ENCODE measurements at regions not wholly inside any gene's neighbourhood (a gene's known extent, or its start where the extent isn't known, plus 50 kb on each side); places are given as distances from the start of the nearest gene placed in this dataset.

DNA sequence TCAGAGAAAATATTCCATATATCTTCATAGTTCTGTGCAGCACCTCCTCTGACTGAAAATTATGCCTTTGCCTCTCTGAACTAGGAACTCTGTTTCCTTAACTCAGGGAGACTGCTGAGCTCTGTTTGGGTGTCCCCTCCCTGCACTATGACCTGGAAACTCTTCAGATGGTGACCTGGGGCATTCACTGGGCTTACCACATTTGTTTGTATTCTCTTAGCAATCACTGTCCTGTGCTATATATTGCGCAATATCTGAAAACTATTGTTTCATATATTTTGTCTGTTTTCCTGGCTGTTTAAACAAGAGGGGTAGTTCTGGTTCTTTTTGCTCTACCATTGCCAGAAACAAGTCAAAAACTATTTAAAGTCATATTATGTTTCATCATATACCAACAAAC lies 181.8 kb upstream of the KIAA1217 start:
- no peaks in the 10 kb centered on the region for H3K9me3 Mint-ChIP-seq
- no peaks in the 10 kb centered on the region for H3K4me1 Mint-ChIP-seq
- no peaks in the 10 kb centered on the region for H3K36me3 Mint-ChIP-seq (ENCODE audit: low read depth)
- no peaks in the 10 kb centered on the region for H3K27me3 Mint-ChIP-seq
- no peak overlapping the region for H3K4me3 Mint-ChIP-seq
- no peak overlapping the region for H3K27ac Mint-ChIP-seq
- DNase-seq (no peak), ATAC-seq (no peak)

DNA sequence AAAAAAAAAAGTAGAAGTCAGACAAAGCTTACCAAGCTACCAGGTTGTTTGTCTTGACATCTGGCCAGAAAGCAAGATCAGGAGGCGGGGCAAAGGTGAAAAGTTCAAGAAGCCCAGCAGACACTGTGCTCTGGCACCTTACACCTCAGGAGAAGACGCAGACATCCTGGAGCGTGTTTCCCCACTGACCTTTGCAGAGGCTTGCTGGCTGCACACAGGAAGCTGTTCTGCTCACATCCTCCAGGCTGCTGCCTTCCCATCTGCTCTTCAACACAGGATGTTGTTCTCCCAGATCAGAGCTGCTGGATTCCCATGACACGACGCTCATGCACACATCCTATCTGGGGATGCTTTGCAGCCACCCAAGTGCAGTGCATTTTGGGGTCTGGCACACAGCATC lies 174.4 kb upstream of the KIAA1217 start:
- Mint-ChIP-seq H3K27ac (no peak overlapping the region), H3K27me3 (no peaks in the 10 kb centered on the region), H3K4me1 (no peaks in the 10 kb centered on the region), H3K4me3 (no peak overlapping the region), H3K36me3 (ENCODE audit: low read depth) (no peaks in the 10 kb centered on the region), H3K9me3 (peaks cover 4% of the 10 kb centered on the region)
- DNase-seq (no peak), ATAC-seq (no peak)

DNA sequence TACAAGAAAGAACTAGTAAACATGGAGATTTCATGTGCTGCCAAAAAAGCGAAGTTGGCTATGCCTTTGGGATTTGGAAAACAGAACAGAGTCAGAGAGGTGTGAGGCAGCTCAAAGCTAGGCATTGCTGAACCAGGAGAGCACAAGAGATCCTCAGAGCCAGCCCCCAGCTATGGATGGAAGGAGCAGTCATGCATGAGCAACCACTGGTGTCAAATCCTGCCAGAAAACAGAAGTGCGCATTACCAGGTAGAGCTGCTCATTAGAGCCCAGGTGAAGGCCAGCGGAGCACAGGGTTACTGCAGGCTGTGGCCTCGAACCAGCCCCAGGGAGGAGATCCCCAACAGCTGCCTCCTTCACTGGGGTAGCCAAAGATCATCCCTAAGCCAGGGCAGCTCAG lies 173.2 kb upstream of the KIAA1217 start:
- H3K36me3 Mint-ChIP-seq (ENCODE audit: low read depth): no peaks in the 10 kb centered on the region
- ATAC-seq (no peak), DNase-seq (no peak)
- H3K27ac Mint-ChIP-seq: no peak overlapping the region
- H3K27me3 Mint-ChIP-seq: no peaks in the 10 kb centered on the region
- no peaks in the 10 kb centered on the region for H3K4me1 Mint-ChIP-seq
- peaks cover 4% of the 10 kb centered on the region for H3K9me3 Mint-ChIP-seq
- H3K4me3 Mint-ChIP-seq: no peak overlapping the region

DNA sequence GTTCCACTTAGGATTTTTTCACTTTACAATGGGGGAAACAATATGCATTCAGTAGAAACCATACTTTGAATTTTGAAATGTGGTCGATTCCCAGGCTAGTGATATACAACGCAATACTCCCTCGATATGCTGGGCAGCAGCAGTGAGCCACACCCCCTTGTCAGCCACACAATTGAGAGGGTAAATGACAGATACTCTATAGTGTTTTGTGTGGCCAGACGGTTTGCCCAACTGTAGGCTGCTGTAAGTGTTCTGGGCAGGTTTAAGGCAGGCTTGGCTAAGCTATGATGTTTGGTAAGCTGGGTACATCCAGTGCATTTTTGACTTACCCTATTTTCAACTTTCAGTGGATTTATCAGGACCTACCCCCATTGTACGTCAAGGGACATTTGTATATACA lies 169.6 kb upstream of the KIAA1217 start:
- Mint-ChIP-seq H3K27ac (no peak overlapping the region), H3K36me3 (ENCODE audit: low read depth) (no peaks in the 10 kb centered on the region), H3K4me3 (no peak overlapping the region), H3K4me1 (no peaks in the 10 kb centered on the region), H3K27me3 (no peaks in the 10 kb centered on the region), H3K9me3 (peaks cover 4% of the 10 kb centered on the region)
- DNase-seq (no peak), ATAC-seq (no peak)

DNA sequence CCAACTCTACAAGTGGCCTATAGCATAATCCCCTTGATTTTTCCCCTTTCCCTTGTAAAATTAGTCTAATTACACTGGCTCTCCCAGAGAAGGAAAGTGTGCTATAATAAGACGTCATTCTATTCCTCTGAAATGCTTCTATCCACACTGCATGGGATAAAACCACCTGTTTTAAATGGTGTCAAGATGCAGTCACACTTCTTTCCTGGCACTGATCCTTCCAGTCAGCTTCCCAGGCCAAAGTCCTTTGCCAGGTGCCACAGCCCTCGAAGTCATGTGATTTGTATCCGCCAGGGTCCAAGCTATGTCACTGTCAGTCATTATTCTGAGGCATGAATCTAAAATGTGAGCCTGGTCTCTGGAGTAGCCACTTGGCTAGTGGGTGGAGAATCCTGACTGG lies 169.0 kb upstream of the KIAA1217 start:
- ATAC-seq: no peak
- no peak overlapping the region for H3K27ac Mint-ChIP-seq
- no peaks in the 10 kb centered on the region for H3K36me3 Mint-ChIP-seq (ENCODE audit: low read depth)
- no peak overlapping the region for H3K4me3 Mint-ChIP-seq
- H3K27me3 Mint-ChIP-seq: no peaks in the 10 kb centered on the region
- H3K4me1 Mint-ChIP-seq: no peaks in the 10 kb centered on the region
- peaks cover 2% of the 10 kb centered on the region for H3K9me3 Mint-ChIP-seq
- DNase-seq: no peak

DNA sequence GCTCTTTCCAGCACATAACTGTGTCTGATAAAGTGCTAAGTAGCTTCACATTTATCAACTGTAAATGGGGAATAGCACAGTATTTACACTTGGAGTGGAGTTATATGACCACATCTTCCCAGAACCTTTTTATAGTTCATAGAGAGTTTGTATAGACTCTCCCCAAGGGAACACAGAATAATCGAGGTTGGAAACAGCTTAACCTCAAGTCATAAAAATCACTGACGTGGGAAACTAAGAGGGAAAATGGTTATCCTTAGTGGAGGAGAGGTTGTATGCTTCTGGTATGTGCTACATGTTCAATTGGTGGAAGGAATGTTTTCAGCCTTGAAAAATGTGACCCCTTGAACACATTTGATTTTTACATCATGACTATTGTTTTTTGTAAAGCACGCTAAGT lies 167.9 kb upstream of the KIAA1217 start:
- H3K27me3 Mint-ChIP-seq: no peaks in the 10 kb centered on the region

DNA sequence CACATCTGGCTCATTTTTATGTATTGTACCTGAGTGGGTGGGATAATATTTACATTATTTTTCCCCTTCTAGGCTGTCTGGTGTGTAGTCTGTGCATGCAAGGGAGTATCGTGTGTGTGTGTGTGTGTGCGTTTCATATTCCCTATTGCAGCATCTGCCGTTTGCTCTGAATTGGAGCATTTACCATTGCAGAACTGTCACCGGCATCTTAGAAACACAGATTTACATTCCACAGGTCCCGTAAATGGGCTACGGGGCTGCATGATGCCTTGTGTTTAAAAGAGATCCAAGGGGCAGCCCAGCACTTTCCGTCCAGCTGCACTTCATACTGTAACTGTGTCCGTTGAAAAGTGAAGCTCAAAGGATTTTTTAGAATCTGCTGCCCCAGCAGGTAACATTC lies 167.1 kb upstream of the KIAA1217 start:
- Mint-ChIP-seq H3K4me1 (no peaks in the 10 kb centered on the region), H3K9me3 (no peaks in the 10 kb centered on the region), H3K36me3 (ENCODE audit: low read depth) (no peaks in the 10 kb centered on the region), H3K27ac (no peak overlapping the region), H3K4me3 (no peak overlapping the region), H3K27me3 (no peaks in the 10 kb centered on the region)
- DNase-seq: no peak
- no peak for ATAC-seq

More for the DNA sequence above, 167.9 kb upstream of the KIAA1217 start:
- Mint-ChIP-seq H3K27ac (no peak overlapping the region), H3K4me1 (no peaks in the 10 kb centered on the region), H3K9me3 (no peaks in the 10 kb centered on the region), H3K36me3 (ENCODE audit: low read depth) (no peaks in the 10 kb centered on the region), H3K4me3 (no peak overlapping the region)
- ATAC-seq (no peak), DNase-seq (no peak)

DNA sequence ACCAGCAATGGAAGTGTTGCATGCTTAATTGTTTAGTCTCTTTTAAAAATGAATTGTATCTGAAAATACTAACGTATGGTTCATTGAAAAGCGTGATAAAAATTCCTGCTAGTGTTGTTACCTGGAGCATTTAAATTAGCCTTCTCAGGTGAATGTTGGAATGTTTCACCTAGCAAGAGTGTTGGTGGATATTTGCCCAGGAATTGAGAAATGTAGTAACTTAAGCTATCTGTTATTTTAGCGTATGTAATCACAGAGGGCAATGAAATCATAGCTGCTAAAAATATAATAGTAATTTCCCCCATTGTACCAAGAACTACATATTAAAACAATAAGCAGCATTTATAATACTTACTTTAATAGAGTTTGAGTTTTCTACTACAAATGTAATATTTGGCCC lies 166.1 kb upstream of the KIAA1217 start:
- no peak overlapping the region for H3K27ac Mint-ChIP-seq

DNA sequence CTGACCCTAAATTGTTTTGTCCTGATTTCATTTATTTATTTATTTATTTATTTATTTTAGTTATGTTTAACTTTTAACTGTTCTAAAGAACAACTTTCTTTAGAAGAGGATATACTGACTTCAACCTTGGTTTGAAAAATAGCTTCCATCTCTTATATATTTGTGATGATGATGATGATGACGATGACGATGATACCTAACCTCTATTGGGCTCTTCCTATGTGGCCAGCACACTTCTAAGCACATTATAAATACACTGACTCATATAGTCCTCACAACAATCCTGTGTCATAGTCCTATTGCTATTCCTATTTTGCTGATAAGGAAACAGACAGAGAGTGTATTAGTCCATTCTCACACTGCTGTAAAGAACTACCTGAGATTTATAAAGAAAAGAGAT lies 162.9 kb upstream of the KIAA1217 start:
- Mint-ChIP-seq H3K4me3 (no peak overlapping the region), H3K27ac (no peak overlapping the region)
- no peak for ATAC-seq

More for the DNA sequence above, 166.1 kb upstream of the KIAA1217 start:
- Mint-ChIP-seq H3K9me3 (no peaks in the 10 kb centered on the region), H3K4me3 (no peak overlapping the region), H3K4me1 (no peaks in the 10 kb centered on the region), H3K36me3 (ENCODE audit: low read depth) (no peaks in the 10 kb centered on the region), H3K27me3 (no peaks in the 10 kb centered on the region)
- ATAC-seq: no peak
- DNase-seq: no peak

DNA sequence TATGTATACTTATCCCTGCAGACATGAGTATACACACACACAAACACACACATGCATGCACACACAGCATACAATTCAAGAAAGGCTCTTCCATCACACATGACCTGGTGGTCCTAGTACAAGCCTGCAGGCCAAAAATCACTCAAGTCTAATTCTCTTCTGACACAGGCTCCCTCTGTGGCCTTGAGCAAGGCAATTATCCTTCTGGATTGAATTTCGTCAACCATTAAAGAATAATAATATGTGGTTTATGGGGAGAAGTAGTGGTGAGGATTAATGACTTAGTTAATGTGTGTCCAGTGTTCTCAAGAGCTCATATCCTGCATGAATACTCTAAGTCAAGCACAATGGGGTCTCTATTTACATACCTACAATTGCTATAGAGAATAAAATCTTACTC lies 161.8 kb upstream of the KIAA1217 start:
- no peak overlapping the region for H3K4me3 Mint-ChIP-seq
- H3K4me1 Mint-ChIP-seq: no peaks in the 10 kb centered on the region
- no peak for DNase-seq

More for the DNA sequence above, 162.9 kb upstream of the KIAA1217 start:
- Mint-ChIP-seq H3K36me3 (ENCODE audit: low read depth) (no peaks in the 10 kb centered on the region), H3K4me1 (no peaks in the 10 kb centered on the region), H3K9me3 (peaks cover under 1% of the 10 kb centered on the region), H3K27me3 (no peaks in the 10 kb centered on the region)
- DNase-seq: no peak

DNA sequence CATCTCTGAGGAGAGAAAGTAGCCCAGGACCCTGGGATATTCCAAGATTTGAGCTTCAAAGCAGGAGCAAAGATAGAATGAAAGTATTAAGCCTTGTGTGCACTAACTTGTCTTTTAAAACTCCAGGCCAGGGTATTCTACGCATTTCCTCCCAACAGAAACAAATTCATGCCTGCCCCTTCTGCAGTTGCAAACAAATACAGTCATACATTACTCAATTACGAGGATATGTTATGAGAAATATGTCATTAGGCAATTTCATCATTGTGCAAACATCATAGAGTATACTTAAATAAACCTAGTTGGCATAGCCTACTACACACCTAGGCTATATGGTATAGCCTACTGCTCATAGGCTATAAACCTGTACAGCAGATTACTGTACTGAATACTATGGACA lies 154.5 kb upstream of the KIAA1217 start:
- Mint-ChIP-seq H3K4me1 (no peaks in the 10 kb centered on the region), H3K27ac (no peak overlapping the region)

More for the DNA sequence above, 161.8 kb upstream of the KIAA1217 start:
- Mint-ChIP-seq H3K27ac (no peak overlapping the region), H3K27me3 (no peaks in the 10 kb centered on the region), H3K9me3 (peaks cover 10% of the 10 kb centered on the region), H3K36me3 (ENCODE audit: low read depth) (no peaks in the 10 kb centered on the region)
- ATAC-seq: no peak

DNA sequence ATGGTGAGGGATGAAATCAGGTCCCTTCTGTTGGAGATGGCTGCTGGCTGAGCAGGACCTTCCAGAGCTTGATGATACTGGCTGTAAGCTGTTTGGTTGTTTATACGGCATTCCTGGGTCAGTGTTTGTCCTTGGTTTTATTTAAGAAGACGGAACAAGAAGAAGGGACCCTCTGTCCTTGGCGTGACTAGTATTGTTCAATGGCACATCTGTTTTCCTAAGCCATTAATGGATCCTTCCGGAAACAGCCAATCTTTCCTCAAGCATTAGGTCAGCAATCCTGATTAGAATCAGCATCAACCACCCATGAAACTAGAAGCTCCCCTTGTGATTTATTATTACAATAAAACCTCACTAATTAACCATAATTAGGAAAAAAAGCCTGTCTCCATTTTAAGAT lies 128.7 kb upstream of the KIAA1217 start:
- H3K4me3 Mint-ChIP-seq: no peak overlapping the region
- DNase-seq: no peak
- H3K27me3 Mint-ChIP-seq: no peaks in the 10 kb centered on the region
- H3K27ac Mint-ChIP-seq: no peak overlapping the region
- H3K4me1 Mint-ChIP-seq: no peaks in the 10 kb centered on the region
- ATAC-seq: no peak
- peaks cover 3% of the 10 kb centered on the region for H3K9me3 Mint-ChIP-seq
- H3K36me3 Mint-ChIP-seq (ENCODE audit: low read depth): no peaks in the 10 kb centered on the region

More for the DNA sequence above, 154.5 kb upstream of the KIAA1217 start:
- no peaks in the 10 kb centered on the region for H3K36me3 Mint-ChIP-seq (ENCODE audit: low read depth)
- H3K4me3 Mint-ChIP-seq: no peak overlapping the region
- DNase-seq (no peak), ATAC-seq (no peak)
- H3K9me3 Mint-ChIP-seq: peaks cover 10% of the 10 kb centered on the region
- no peaks in the 10 kb centered on the region for H3K27me3 Mint-ChIP-seq

DNA sequence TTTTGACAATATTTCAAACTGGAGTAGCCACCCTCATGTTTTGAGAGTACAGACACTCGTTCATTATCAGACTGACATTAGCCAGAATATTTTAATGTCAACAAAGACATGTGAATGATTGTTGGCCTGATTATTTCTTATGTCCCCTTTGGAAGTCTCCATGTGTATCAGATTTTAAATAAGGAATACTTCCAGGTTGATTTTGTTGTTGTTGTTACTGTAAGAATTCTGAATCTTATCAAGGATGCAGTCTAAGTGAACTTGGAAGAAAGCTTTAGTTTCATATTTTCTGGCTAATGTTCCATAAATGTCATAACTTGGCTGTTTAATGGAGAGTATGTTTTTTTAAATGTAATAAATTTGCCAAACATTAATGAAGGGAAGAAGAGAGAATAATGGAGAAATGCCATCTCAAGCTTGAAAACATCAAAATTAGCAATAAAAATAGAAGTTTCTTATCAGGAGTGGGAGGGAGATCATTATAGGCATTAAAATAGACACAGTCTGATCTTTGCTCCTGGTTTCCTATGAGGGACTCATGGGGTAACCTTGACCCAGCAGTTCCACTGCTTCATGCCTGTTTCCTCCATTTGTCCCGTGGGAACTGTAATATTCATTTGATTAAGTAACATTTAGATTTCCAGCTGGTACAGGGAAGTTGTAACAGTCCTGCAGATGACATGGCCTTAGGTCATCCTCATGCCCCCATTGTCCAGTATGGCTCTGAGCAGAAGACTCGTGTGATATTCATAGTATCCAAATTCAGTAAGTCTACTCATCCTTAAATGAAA lies 122.4 kb upstream of the KIAA1217 start:
- no peak for DNase-seq
- Mint-ChIP-seq H3K27ac (no peak overlapping the region), H3K27me3 (no peaks in the 10 kb centered on the region), H3K9me3 (peaks cover 3% of the 10 kb centered on the region), H3K4me1 (no peaks in the 10 kb centered on the region), H3K4me3 (no peak overlapping the region), H3K36me3 (ENCODE audit: low read depth) (no peaks in the 10 kb centered on the region)
- no peak for ATAC-seq

DNA sequence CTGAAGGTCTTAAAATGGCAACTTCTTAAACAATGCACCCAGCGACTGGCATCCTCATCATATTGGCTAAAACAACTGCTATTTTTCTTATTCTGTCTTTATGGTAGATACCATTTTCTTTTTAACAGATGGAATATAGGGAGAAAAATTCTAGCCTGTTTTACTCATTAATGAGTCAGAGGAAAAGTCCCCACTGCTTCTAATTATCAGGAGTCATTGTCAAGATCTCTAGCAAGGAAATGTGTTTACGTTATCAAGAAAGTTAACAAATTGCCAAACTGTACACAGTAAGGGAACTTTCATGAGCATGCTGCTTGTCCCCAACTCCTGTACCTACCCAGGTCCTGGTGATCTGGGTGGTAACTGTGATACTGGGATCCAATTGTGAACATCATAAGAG lies 117.7 kb upstream of the KIAA1217 start:
- Mint-ChIP-seq H3K36me3 (ENCODE audit: low read depth) (no peaks in the 10 kb centered on the region), H3K27me3 (no peaks in the 10 kb centered on the region), H3K4me1 (no peaks in the 10 kb centered on the region), H3K4me3 (no peak overlapping the region), H3K27ac (no peak overlapping the region), H3K9me3 (peaks cover 9% of the 10 kb centered on the region)
- ATAC-seq (no peak), DNase-seq (no peak)

DNA sequence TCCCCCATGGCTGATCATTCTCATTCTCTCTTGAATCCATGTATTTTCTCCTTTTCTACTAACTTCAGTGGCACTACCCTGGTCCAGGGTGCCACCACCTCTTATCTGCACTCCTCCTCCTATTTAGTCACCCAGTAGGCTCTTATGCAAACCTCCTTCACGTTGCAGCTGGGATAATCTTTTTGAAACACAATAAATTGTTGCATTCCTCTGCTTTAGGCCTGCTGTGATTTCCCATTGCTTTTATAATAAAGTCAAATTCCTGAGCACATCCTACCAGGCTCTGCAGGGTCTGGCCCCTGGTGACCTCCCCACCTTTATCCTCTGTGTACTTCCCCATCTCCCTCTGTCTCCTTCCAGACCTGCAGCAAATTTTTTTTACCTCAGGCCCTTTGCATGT lies 112.7 kb upstream of the KIAA1217 start:
- H3K27me3 Mint-ChIP-seq: no peaks in the 10 kb centered on the region
- no peak for DNase-seq

DNA sequence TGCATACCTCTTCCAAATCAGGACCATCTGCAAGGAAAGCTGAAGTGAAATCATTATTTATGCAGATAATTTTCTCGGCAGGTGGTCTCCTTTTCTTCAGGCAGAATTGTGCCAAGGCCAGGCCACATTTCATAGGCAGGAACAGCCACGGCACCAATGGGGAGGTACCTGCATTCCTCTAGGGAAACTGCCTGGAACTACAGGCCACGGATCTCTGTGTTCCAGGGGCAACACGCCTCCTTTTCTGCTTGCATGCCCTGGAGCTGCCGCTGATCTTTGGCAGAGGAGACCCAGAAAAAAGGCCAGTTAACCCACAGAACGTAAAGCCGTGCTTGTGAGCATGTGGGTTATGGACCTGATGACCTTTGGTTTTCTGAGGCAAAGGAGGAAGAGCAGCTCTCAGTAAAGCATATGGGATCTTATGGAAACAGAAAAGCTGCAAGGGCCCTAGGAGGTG lies 111.2 kb upstream of the KIAA1217 start:
- peaks cover 5% of the 10 kb centered on the region for H3K9me3 Mint-ChIP-seq
- H3K4me1 Mint-ChIP-seq: no peaks in the 10 kb centered on the region
- no peak overlapping the region for H3K4me3 Mint-ChIP-seq
- H3K36me3 Mint-ChIP-seq (ENCODE audit: low read depth): no peaks in the 10 kb centered on the region
- H3K27ac Mint-ChIP-seq: no peak overlapping the region
- no peaks in the 10 kb centered on the region for H3K27me3 Mint-ChIP-seq
- DNase-seq (no peak), ATAC-seq (no peak)

More for the DNA sequence above, 112.7 kb upstream of the KIAA1217 start:
- Mint-ChIP-seq H3K9me3 (peaks cover 9% of the 10 kb centered on the region), H3K4me3 (no peak overlapping the region), H3K36me3 (ENCODE audit: low read depth) (no peaks in the 10 kb centered on the region), H3K27ac (no peak overlapping the region), H3K4me1 (no peaks in the 10 kb centered on the region)
- ATAC-seq: no peak
